ENCODE measurements at regions not wholly inside any gene's neighbourhood (a gene's known extent, or its start where the extent isn't known, plus 50 kb on each side); places are given as distances from the start of the nearest gene placed in this dataset.

- H3K4me3 ChIP-seq = no peak overlapping the region
- H3K36me3 ChIP-seq = no peaks in the 10 kb centered on the region
- peak overlapping the region in 1 of 5 donors; percentile 7 for H3K27ac ChIP-seq
- no peak for DNase-seq
- H3K9me3 ChIP-seq = no peaks in the 10 kb centered on the region
- 42 to 62% (median 56%) methylated on average over 3 of the region's 3 CpGs for WGBS, 5 donors
- H3K27me3 ChIP-seq = no peaks in the 10 kb centered on the region
- no peak for TF ChIP-seq POLR2A (IDR thresholded peaks at IDR 0.05)
- TF ChIP-seq EP300 (IDR thresholded peaks at IDR 0.05) = no peak
- no peak for TF ChIP-seq POLR2AphosphoS5 (IDR thresholded peaks at IDR 0.05)
- TF ChIP-seq CTCF (IDR thresholded peaks at IDR 0.05) = no peak
- H3K4me1 ChIP-seq = peaks cover 0 to 10% (median 0%) of the 10 kb centered on the region in 4 donors
- intact Hi-C loops (cut with DNase I; ENCODE audit: low total_unique reads) = no loop called here
These were observed 251.9 kb upstream of the SOX5 start for GRCh38 chr12:24201258-24201970.

GRCh38 chr12:24200010-24200409 lies 250.5 kb upstream of the SOX5 start:
- Histone ChIP-seq H3K4me1 (peaks cover 0 to 10% (median 0%) of the 10 kb centered on the region in 4 donors), H3K27ac (no peak overlapping the region), H3K36me3 (no peaks in the 10 kb centered on the region), H3K9me3 (no peaks in the 10 kb centered on the region), H3K27me3 (no peaks in the 10 kb centered on the region), H3K4me3 (no peak overlapping the region)
- intact Hi-C loops (cut with DNase I; ENCODE audit: low total_unique reads) = no loop called here
- TF ChIP-seq POLR2A (IDR thresholded peaks at IDR 0.05) = no peak
- TF ChIP-seq POLR2AphosphoS5 (IDR thresholded peaks at IDR 0.05) = no peak
- no peak for TF ChIP-seq EP300 (IDR thresholded peaks at IDR 0.05)
- no peak for TF ChIP-seq CTCF (IDR thresholded peaks at IDR 0.05)
- no peak for DNase-seq

- H3K9me3 ChIP-seq = no peaks in the 10 kb centered on the region
- 78 to 88% (median 81%) methylated on average over 11 of the region's 11 CpGs for WGBS, 5 donors
- no peaks in the 10 kb centered on the region for H3K36me3 ChIP-seq
- no peaks in the 10 kb centered on the region for H3K27me3 ChIP-seq
- TF ChIP-seq POLR2AphosphoS5 (IDR thresholded peaks at IDR 0.05) (no peak), CTCF (IDR thresholded peaks at IDR 0.05) (no peak), POLR2A (IDR thresholded peaks at IDR 0.05) (no peak), EP300 (IDR thresholded peaks at IDR 0.05) (no peak)
- H3K27ac ChIP-seq = no peak overlapping the region
- H3K4me1 ChIP-seq = peaks cover 0 to 10% (median 0%) of the 10 kb centered on the region in 4 donors
- DNase-seq = no peak
- H3K4me3 ChIP-seq = no peak overlapping the region
- intact Hi-C loops (cut with DNase I; ENCODE audit: low total_unique reads) = no loop called here
These were observed 249.6 kb upstream of the SOX5 start for GRCh38 chr12:24198936-24199671.

GRCh38 chr12:24198070-24198469 lies 248.6 kb upstream of the SOX5 start:
- DNase-seq = no peak
- Histone ChIP-seq H3K4me3 (no peak overlapping the region), H3K27ac (no peak overlapping the region), H3K4me1 (peaks cover 0 to 10% (median 0%) of the 10 kb centered on the region in 4 donors), H3K36me3 (no peaks in the 10 kb centered on the region), H3K9me3 (no peaks in the 10 kb centered on the region), H3K27me3 (no peaks in the 10 kb centered on the region)
- no peak for TF ChIP-seq POLR2A (IDR thresholded peaks at IDR 0.05)
- TF ChIP-seq CTCF (IDR thresholded peaks at IDR 0.05) = no peak
- TF ChIP-seq POLR2AphosphoS5 (IDR thresholded peaks at IDR 0.05) = no peak
- no peak for TF ChIP-seq EP300 (IDR thresholded peaks at IDR 0.05)
- intact Hi-C loops (cut with DNase I; ENCODE audit: low total_unique reads) = no loop called here
- WGBS, 5 donors = 72 to 81% (median 79%) methylated on average over 3 of the region's 3 CpGs

All from stomach (tissue), 8 donors.